ENCODE measurements at regions not wholly inside any gene's neighbourhood (a gene's known extent, or its start where the extent isn't known, plus 50 kb on each side); places are given as distances from the start of the nearest gene placed in this dataset.

DNA sequence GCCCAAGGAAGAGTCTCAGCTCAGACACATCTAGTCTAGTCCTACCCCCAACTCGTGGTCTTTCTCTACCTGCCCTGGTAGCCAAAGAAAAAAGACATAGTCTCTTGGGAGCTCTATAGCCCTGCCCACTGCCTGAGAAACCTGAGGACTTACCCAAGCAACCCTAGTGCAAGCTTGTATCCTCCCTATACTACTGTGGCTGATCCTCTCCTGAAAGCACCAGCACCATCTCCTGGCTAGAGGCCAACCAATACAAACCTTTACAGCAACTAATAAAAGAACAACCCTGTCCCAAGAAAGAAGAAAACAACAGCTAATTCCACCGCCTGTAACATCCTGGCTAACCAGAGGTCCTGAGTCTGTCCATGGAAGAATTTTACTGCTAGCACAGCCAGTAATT, 532.4 kb downstream of the SLITRK6 start:
- 100% methylated on average over 1 of the region's 2 CpGs; no CpG with 5 or more reads in 1 of the 2 experiments for WGBS, 2 experiments (ENCODE audit: extremely low coverage in 2 of 2, insufficient read length in 1 of 2)
- no TSS peak for BruUV-seq (replicated peaks)
- H2AK5ac ChIP-seq (ENCODE audit: low read depth, low read length), result no peak overlapping the region
- H2BK20ac ChIP-seq (ENCODE audit: low read depth, low read length), result no peak overlapping the region
- intact Hi-C loops (cut with micrococcal nuclease) (no loop called here), in situ Hi-C loops (cut with MboI; ENCODE audit: low sequenced_read_pairs) (no loop called here), dilution Hi-C loops (cut with HindIII; ENCODE audit: low sequenced_read_pairs, unreplicated experiment) (no loop called here)
- H3K9ac ChIP-seq (ENCODE audit: low read depth, low read length), result no peak overlapping the region
- no peak overlapping the region for H2BK5ac ChIP-seq (ENCODE audit: low read depth, low read length, poor library complexity, severe bottlenecking)
- H3K4me1 ChIP-seq (ENCODE audit: control insufficient read depth, insufficient read depth, low read length), result no peaks in the 10 kb centered on the region
- no peak overlapping the region for H3K4me2 ChIP-seq (ENCODE audit: low read depth, low read length)
- DNase-seq (no peak), ATAC-seq (ENCODE audit: low read depth) (no peak)
- no peak overlapping the region for H3K23ac ChIP-seq (ENCODE audit: low read depth, low read length)
- no peaks in the 10 kb centered on the region; the same call in 1 of the 2 replicates for H3K9me1 ChIP-seq (ENCODE audit: insufficient read depth, low read length)
- no peaks in the 10 kb centered on the region for H3K27me3 ChIP-seq (ENCODE audit: control insufficient read depth, insufficient read depth, low read length)
- TF ChIP-seq BHLHE40 (IDR thresholded peaks at IDR 0.05; ENCODE audit: low read depth, low read length) (no peak), MXI1 (IDR thresholded peaks at IDR 0.05; ENCODE audit: borderline replicate concordance, low read depth, low read length) (no peak), FOS (IDR thresholded peaks at IDR 0.05; ENCODE audit: low read depth, low read length) (no peak), RCOR1 (IDR thresholded peaks at IDR 0.05; ENCODE audit: insufficient replicate concordance, low read length) (no peak), MAFK (IDR thresholded peaks at IDR 0.05; ENCODE audit: low read depth, low read length) (no peak), NFE2L2 (IDR thresholded peaks at IDR 0.05; ENCODE audit: low read depth, low read length) (no peak), CHD1 (IDR thresholded peaks at IDR 0.05; ENCODE audit: low read depth, low read length) (no peak), RFX5 (IDR thresholded peaks at IDR 0.05; ENCODE audit: low read depth, low read length) (no peak), RAD21 (IDR thresholded peaks at IDR 0.05; ENCODE audit: low read length) (no peak), SMC3 (IDR thresholded peaks at IDR 0.05; ENCODE audit: low read depth, low read length) (no peak), CEBPB (IDR thresholded peaks at IDR 0.05; ENCODE audit: low read depth, low read length) (no peak)
- TF ChIP-seq, protein P1, sequence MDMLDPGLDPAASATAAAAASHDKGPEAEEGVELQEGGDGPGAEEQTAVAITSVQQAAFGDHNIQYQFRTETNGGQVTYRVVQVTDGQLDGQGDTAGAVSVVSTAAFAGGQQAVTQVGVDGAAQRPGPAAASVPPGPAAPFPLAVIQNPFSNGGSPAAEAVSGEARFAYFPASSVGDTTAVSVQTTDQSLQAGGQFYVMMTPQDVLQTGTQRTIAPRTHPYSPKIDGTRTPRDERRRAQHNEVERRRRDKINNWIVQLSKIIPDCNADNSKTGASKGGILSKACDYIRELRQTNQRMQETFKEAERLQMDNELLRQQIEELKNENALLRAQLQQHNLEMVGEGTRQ (IDR thresholded peaks at IDR 0.05; ENCODE audit: low read depth, low read length), result no peak
- TF ChIP-seq, protein P2, sequence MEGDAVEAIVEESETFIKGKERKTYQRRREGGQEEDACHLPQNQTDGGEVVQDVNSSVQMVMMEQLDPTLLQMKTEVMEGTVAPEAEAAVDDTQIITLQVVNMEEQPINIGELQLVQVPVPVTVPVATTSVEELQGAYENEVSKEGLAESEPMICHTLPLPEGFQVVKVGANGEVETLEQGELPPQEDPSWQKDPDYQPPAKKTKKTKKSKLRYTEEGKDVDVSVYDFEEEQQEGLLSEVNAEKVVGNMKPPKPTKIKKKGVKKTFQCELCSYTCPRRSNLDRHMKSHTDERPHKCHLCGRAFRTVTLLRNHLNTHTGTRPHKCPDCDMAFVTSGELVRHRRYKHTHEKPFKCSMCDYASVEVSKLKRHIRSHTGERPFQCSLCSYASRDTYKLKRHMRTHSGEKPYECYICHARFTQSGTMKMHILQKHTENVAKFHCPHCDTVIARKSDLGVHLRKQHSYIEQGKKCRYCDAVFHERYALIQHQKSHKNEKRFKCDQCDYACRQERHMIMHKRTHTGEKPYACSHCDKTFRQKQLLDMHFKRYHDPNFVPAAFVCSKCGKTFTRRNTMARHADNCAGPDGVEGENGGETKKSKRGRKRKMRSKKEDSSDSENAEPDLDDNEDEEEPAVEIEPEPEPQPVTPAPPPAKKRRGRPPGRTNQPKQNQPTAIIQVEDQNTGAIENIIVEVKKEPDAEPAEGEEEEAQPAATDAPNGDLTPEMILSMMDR (conservative IDR thresholded peaks at IDR 0.05; ENCODE audit: low read depth, low read length), result no peak
- TF ChIP-seq, protein P3, sequence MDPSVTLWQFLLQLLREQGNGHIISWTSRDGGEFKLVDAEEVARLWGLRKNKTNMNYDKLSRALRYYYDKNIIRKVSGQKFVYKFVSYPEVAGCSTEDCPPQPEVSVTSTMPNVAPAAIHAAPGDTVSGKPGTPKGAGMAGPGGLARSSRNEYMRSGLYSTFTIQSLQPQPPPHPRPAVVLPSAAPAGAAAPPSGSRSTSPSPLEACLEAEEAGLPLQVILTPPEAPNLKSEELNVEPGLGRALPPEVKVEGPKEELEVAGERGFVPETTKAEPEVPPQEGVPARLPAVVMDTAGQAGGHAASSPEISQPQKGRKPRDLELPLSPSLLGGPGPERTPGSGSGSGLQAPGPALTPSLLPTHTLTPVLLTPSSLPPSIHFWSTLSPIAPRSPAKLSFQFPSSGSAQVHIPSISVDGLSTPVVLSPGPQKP (IDR thresholded peaks at IDR 0.05; ENCODE audit: borderline replicate concordance, low read depth, low read length), result no peak
- no peak overlapping the region for H3K18ac ChIP-seq (ENCODE audit: low read depth, low read length)
- H3K56ac ChIP-seq (ENCODE audit: extremely low read depth, insufficient read depth, low read length), result no peak overlapping the region
- ChIA-PET POLR2A (ENCODE audit: unreplicated experiment) (no interaction called here), CTCF (no interaction called here)
- H2AK9ac ChIP-seq (replicated peaks; ENCODE audit: low read depth, low read length, poor library complexity), result no peak overlapping the region
- no peak overlapping the region for H3K4ac ChIP-seq (ENCODE audit: low read depth, low read length)
- no peak overlapping the region for H3K4me3 ChIP-seq (ENCODE audit: insufficient read depth, low read depth, low read length)
- H2AFZ ChIP-seq (replicated peaks; ENCODE audit: low read length, poor library complexity), result no peak overlapping the region
- no peaks in the 10 kb centered on the region for H3K9me3 ChIP-seq (ENCODE audit: control insufficient read depth, insufficient read depth, low read length)
- H4K5ac ChIP-seq (ENCODE audit: low read depth, low read length), result no peak overlapping the region
- no peak overlapping the region for H2BK15ac ChIP-seq (ENCODE audit: low read depth, low read length)
- H4K8ac ChIP-seq (ENCODE audit: low read depth in 2 of 2, low read length in 2 of 2), result no peak overlapping the region
- no peaks in the 10 kb centered on the region for H4K20me1 ChIP-seq (ENCODE audit: insufficient read depth, low read length)
- no peaks in the 10 kb centered on the region for H3K36me3 ChIP-seq (ENCODE audit: control insufficient read depth, insufficient read depth, low read length)
- no peak overlapping the region for H3K27ac ChIP-seq (ENCODE audit: insufficient read depth, low read length)
- H3K79me1 ChIP-seq (ENCODE audit: low read depth in 1 of 2, low read length in 2 of 2), result no peaks in the 10 kb centered on the region
- H4K91ac ChIP-seq (ENCODE audit: insufficient read depth, low read depth, low read length), result no peak overlapping the region
- no peak overlapping the region for H2BK120ac ChIP-seq (ENCODE audit: low read depth, low read length)
- H3K14ac ChIP-seq (replicated peaks; ENCODE audit: low read depth, low read length), result no peak overlapping the region

All from IMR-90 (cell line).